Esophagus squamous epithelium (tissue), 5 donors: ENCODE measurements at regions not wholly inside any gene's neighbourhood (a gene's known extent, or its start where the extent isn't known, plus 50 kb on each side); places are given as distances from the start of the nearest gene placed in this dataset.

Experiments
- DNase-seq: peaks from one replicate; lab custom pipeline; 2025; lab: John Stamatoyannopoulos, UW
- H3K27ac ChIP-seq, 4 donors: fragments of 200-600 bp; sonication (generic); one replicate each; pipeline ENCODE4 v1.5.1; 2016 to 2019; ENCODE audit warnings: mild to moderate bottlenecking in 1 of 4
- H3K27me3 ChIP-seq, 4 donors: fragments of 200-600 bp; sonication (generic); 1 replicate in 3 of 4; 2 replicates in 1 of 4; pipeline versions ENCODE4 v1.5.1 to v1.6.0; 2017 to 2021; ENCODE audit warnings: antibody characterized with exemption in 1 of 4
- H3K36me3 ChIP-seq, 3 donors: fragments of 200-600 bp; sonication (generic); one replicate each; pipeline ENCODE4 v1.5.1; 2016 to 2019
- H3K4me1 ChIP-seq, 3 donors: fragments of 200-600 bp; sonication (generic); one replicate each; pipeline ENCODE4 v1.5.1; 2017 to 2019
- H3K4me3 ChIP-seq, 4 donors: fragments of 200-600 bp; sonication (generic); 1 replicate in 3 of 4; 2 replicates in 1 of 4; pipeline ENCODE4 v1.5.1; 2016 to 2019; ENCODE audit warnings: mild to moderate bottlenecking in 2 of 4, moderate library complexity in 1 of 4
- H3K9me3 ChIP-seq, 3 donors: fragments of 200-600 bp; sonication (generic); one replicate each; pipeline ENCODE4 v1.5.1; 2016 to 2019
- CTCF ChIP-seq, 6 experiments: fragments of 450-650 bp in 4 of 6; fragments of 200-600 bp in 2 of 6; sonication (generic) in 2 of 6; IDR thresholded peaks; one replicate each; pipeline ENCODE4 v1.5.1; 2016 to 2019; ENCODE audit warnings: antibody characterized with exemption in 6 of 6, mild to moderate bottlenecking in 4 of 6, moderate library complexity in 4 of 6
- POLR2A ChIP-seq, 4 donors: fragments of 450-650 bp; IDR thresholded peaks; one replicate each; pipeline ENCODE4 v1.6.1; 2017; ENCODE audit warnings: antibody characterized with exemption in 4 of 4, mild to moderate bottlenecking in 4 of 4, moderate library complexity in 3 of 4
- WGBS, 2 donors: methylation state at CpG; one replicate each; pipeline ENCODE4 v1.1.5; 2018; 5-methylcytosine and 5-hydroxymethylcytosine counted together
- intact Hi-C: fragments of 100-400 bp; cut with DNase I; formaldehyde crosslinking; loops from one replicate; pipeline ENCODE4 v1.15.0; 2022
- donor health status: DM: yes; HTN: yes; CAD: no.

- TF ChIP-seq POLR2A (IDR thresholded peaks at IDR 0.05) (no peak), CTCF (IDR thresholded peaks at IDR 0.05) (no peak)
- no peak overlapping the region for H3K4me3 ChIP-seq
- peaks cover 0 to 4% (median 0%) of the 10 kb centered on the region in 3 donors for H3K9me3 ChIP-seq
- no peak for DNase-seq
- 14 to 21% methylated on average over 1 of the region's 1 CpG for WGBS, 2 donors
- H3K27me3 ChIP-seq = no peaks in the 10 kb centered on the region
- intact Hi-C loops = no loop called here
- H3K36me3 ChIP-seq = no peaks in the 10 kb centered on the region
- H3K27ac ChIP-seq = no peak overlapping the region
- no peaks in the 10 kb centered on the region for H3K4me1 ChIP-seq
Measured at GRCh38 chr6:68158256-68158655, 476.8 kb upstream of the ADGRB3 start.

- DNase-seq = no peak
- no peak for TF ChIP-seq POLR2A (IDR thresholded peaks at IDR 0.05)
- no peak for TF ChIP-seq CTCF (IDR thresholded peaks at IDR 0.05)
- H3K4me3 ChIP-seq = no peak overlapping the region
- no peaks in the 10 kb centered on the region for H3K4me1 ChIP-seq
- H3K9me3 ChIP-seq = no peaks in the 10 kb centered on the region
- no peak overlapping the region for H3K27ac ChIP-seq
- H3K27me3 ChIP-seq = no peaks in the 10 kb centered on the region
- H3K36me3 ChIP-seq = no peaks in the 10 kb centered on the region
- intact Hi-C loops = no loop called here
Measured at GRCh38 chr6:68144667-68145066, 490.4 kb upstream of the ADGRB3 start.

GRCh38 chr6:68141190-68141589 lies 493.9 kb upstream of the ADGRB3 start:
- TF ChIP-seq POLR2A (IDR thresholded peaks at IDR 0.05) (no peak), CTCF (IDR thresholded peaks at IDR 0.05) (no peak)
- Histone ChIP-seq H3K27me3 (no peaks in the 10 kb centered on the region), H3K4me3 (no peak overlapping the region), H3K4me1 (no peaks in the 10 kb centered on the region), H3K9me3 (peaks cover 0 to 3% (median 0%) of the 10 kb centered on the region in 3 donors), H3K36me3 (no peaks in the 10 kb centered on the region), H3K27ac (no peak overlapping the region)
- 67 to 75% methylated on average over 1 of the region's 1 CpG for WGBS, 2 donors
- intact Hi-C loops = no loop called here
- DNase-seq = no peak

GRCh38 chr6:68139130-68139529 lies 496.0 kb upstream of the ADGRB3 start:
- Histone ChIP-seq H3K4me1 (no peaks in the 10 kb centered on the region), H3K27ac (no peak overlapping the region), H3K27me3 (no peaks in the 10 kb centered on the region), H3K36me3 (no peaks in the 10 kb centered on the region), H3K4me3 (no peak overlapping the region), H3K9me3 (peaks cover 0 to 4% (median 0%) of the 10 kb centered on the region in 3 donors)
- intact Hi-C loops = no loop called here
- TF ChIP-seq POLR2A (IDR thresholded peaks at IDR 0.05) = no peak
- no peak for TF ChIP-seq CTCF (IDR thresholded peaks at IDR 0.05)
- WGBS, 2 donors = 0 to 25% methylated on average over 1 of the region's 1 CpG
- DNase-seq = no peak

- Histone ChIP-seq H3K4me3 (no peak overlapping the region), H3K27me3 (no peaks in the 10 kb centered on the region), H3K27ac (no peak overlapping the region), H3K9me3 (peaks cover 0 to 4% (median 0%) of the 10 kb centered on the region in 3 donors), H3K4me1 (no peaks in the 10 kb centered on the region), H3K36me3 (no peaks in the 10 kb centered on the region)
- no peak for TF ChIP-seq CTCF (IDR thresholded peaks at IDR 0.05)
- no peak for TF ChIP-seq POLR2A (IDR thresholded peaks at IDR 0.05)
- intact Hi-C loops = no loop called here
- 71 to 82% methylated on average over 4 of the region's 4 CpGs for WGBS, 2 donors
- no peak for DNase-seq
Measured at GRCh38 chr6:68134796-68135195, 500.3 kb upstream of the ADGRB3 start.
